C4-2B (cell line): ENCODE measurements at regions not wholly inside any gene's neighbourhood (a gene's known extent, or its start where the extent isn't known, plus 50 kb on each side); places are given as distances from the start of the nearest gene placed in this dataset.

Experiments used
- CTCF ChIP-seq: fragments of 450-650 bp; conservative IDR thresholded peaks from 2 replicates; pipeline ENCODE4 v1.5.1; 2017; ENCODE audit warnings: mild to moderate bottlenecking
- ZFX ChIP-seq: fragments of 450-650 bp; IDR thresholded peaks from 2 replicates; pipeline ENCODE4 v1.6.1; 2017

- TF ChIP-seq CTCF (no peak), ZFX (no peak)
Measured at GRCh38 chr15:72998226-72998625, 54.0 kb upstream of the NEO1 start.
